ENCODE measurements at regions not wholly inside any gene's neighbourhood (a gene's known extent, or its start where the extent isn't known, plus 50 kb on each side); places are given as distances from the start of the nearest gene placed in this dataset.

- H3K4me1 Mint-ChIP-seq (ENCODE audit: low read depth, unreplicated experiment) = peaks cover 5% of the 10 kb centered on the region
- no peak overlapping the region for H2AFZ ChIP-seq (ENCODE audit: low read depth, low read length)
- DNase-seq (ENCODE audit: low read depth) = no peak
Observed at GRCh38 chr6:129959358-129959930, 58.9 kb upstream of the L3MBTL3 start.

GRCh38 chr6:129957941-129958898, 60.2 kb upstream of the L3MBTL3 start:
- Histone ChIP-seq H3K9ac (ENCODE audit: low read length) (no peak overlapping the region), H4K20me1 (ENCODE audit: insufficient read depth, low read length) (no peaks in the 10 kb centered on the region), H3K36me3 (ENCODE audit: insufficient read depth, low read length) (no peaks in the 10 kb centered on the region), H3K79me2 (ENCODE audit: insufficient read depth, low read length) (no peaks in the 10 kb centered on the region), H3K4me2 (ENCODE audit: low read length) (no peak overlapping the region), H3K9me3 (ENCODE audit: insufficient read depth, low read depth, low read length) (no peaks in the 10 kb centered on the region), H3K4me3 (ENCODE audit: insufficient read depth, low read depth, low read length) (no peak overlapping the region), H2AFZ (ENCODE audit: low read depth, low read length) (no peak overlapping the region), H3K27ac (ENCODE audit: low read depth, low read length) (no peak overlapping the region), H3K27me3 (ENCODE audit: insufficient read depth, low read length) (no peaks in the 10 kb centered on the region), H3K4me1 (ENCODE audit: insufficient read depth, low read length) (no peaks in the 10 kb centered on the region)
- Mint-ChIP-seq H3K4me3 (ENCODE audit: unreplicated experiment) (no peak overlapping the region), H3K27ac (ENCODE audit: unreplicated experiment) (no peak overlapping the region), H3K27me3 (ENCODE audit: low read depth, unreplicated experiment) (no peaks in the 10 kb centered on the region), H3K4me1 (ENCODE audit: low read depth, unreplicated experiment) (peaks cover 5% of the 10 kb centered on the region), H3K36me3 (ENCODE audit: low read depth, unreplicated experiment) (no peaks in the 10 kb centered on the region), H3K9me3 (ENCODE audit: unreplicated experiment) (no peaks in the 10 kb centered on the region)
- no peak for FAIRE-seq
- TF ChIP-seq EZH2 (IDR thresholded peaks at IDR 0.05; ENCODE audit: insufficient read depth, low read length) (no peak), CTCF (IDR thresholded peaks at IDR 0.05; ENCODE audit: insufficient read depth, low read depth, low read length) (no peak)
- DNase-seq (ENCODE audit: low read depth) = no peak

More at GRCh38 chr6:129959358-129959930, 58.9 kb upstream of the L3MBTL3 start:
- no peak overlapping the region for H3K27ac ChIP-seq (ENCODE audit: low read depth, low read length)
- Mint-ChIP-seq H3K4me3 (ENCODE audit: unreplicated experiment) (no peak overlapping the region), H3K27me3 (ENCODE audit: low read depth, unreplicated experiment) (peaks cover 2% of the 10 kb centered on the region), H3K36me3 (ENCODE audit: low read depth, unreplicated experiment) (no peaks in the 10 kb centered on the region), H3K27ac (ENCODE audit: unreplicated experiment) (no peak overlapping the region), H3K9me3 (ENCODE audit: unreplicated experiment) (no peaks in the 10 kb centered on the region)
- no peaks in the 10 kb centered on the region for H4K20me1 ChIP-seq (ENCODE audit: insufficient read depth, low read length)
- TF ChIP-seq CTCF (IDR thresholded peaks at IDR 0.05; ENCODE audit: insufficient read depth, low read depth, low read length) (no peak), EZH2 (IDR thresholded peaks at IDR 0.05; ENCODE audit: insufficient read depth, low read length) (no peak)
- H3K4me1 ChIP-seq (ENCODE audit: insufficient read depth, low read length) = no peaks in the 10 kb centered on the region
- no peaks in the 10 kb centered on the region for H3K27me3 ChIP-seq (ENCODE audit: insufficient read depth, low read length)
- H3K9me3 ChIP-seq (ENCODE audit: insufficient read depth, low read depth, low read length) = no peaks in the 10 kb centered on the region
- H3K4me2 ChIP-seq (ENCODE audit: low read length) = no peak overlapping the region
- H3K4me3 ChIP-seq (ENCODE audit: insufficient read depth, low read depth, low read length) = no peak overlapping the region
- FAIRE-seq = no peak
- H3K9ac ChIP-seq (ENCODE audit: low read length) = no peak overlapping the region
- no peaks in the 10 kb centered on the region for H3K79me2 ChIP-seq (ENCODE audit: insufficient read depth, low read length)
- no peaks in the 10 kb centered on the region for H3K36me3 ChIP-seq (ENCODE audit: insufficient read depth, low read length)
